H9 (cell line): ENCODE measurements at regions not wholly inside any gene's neighbourhood (a gene's known extent, or its start where the extent isn't known, plus 50 kb on each side); places are given as distances from the start of the nearest gene placed in this dataset.
A peak's percentile ranks its signal among the peaks of the same experiment; 100 is the strongest.

ENCODE experiments used
- DNase-seq: peaks from one replicate; pipeline ENCODE4 v3.0.0-alpha.2; 2017
- H2AFZ ChIP-seq: one replicate; pipeline ENCODE4 v1.6.1; 2013; ENCODE audit warnings: mild to moderate bottlenecking, low read length, control low read depth, moderate library complexity
- H2AK5ac ChIP-seq: 2 replicates; pipeline ENCODE4 v1.6.1; 2013; ENCODE audit warnings: low read length, control low read depth, mixed read lengths; ENCODE audit not compliant: insufficient read length
- H2BK120ac ChIP-seq: one replicate; pipeline ENCODE4 v1.6.1; 2013; ENCODE audit warnings: low read depth, mild to moderate bottlenecking, low read length, control low read depth, inconsistent platforms; ENCODE audit not compliant: poor library complexity, severe bottlenecking
- H2BK12ac ChIP-seq: 2 replicates; pipeline ENCODE4 v1.6.1; 2013; ENCODE audit warnings: low read length, control low read depth, mixed read lengths, low read depth; ENCODE audit not compliant: insufficient read length
- H2BK15ac ChIP-seq: 2 replicates; pipeline ENCODE4 v1.6.1; 2013; ENCODE audit warnings: low read depth, low read length, control low read depth
- H2BK20ac ChIP-seq: one replicate; pipeline ENCODE4 v1.6.1; 2013; ENCODE audit warnings: low read depth, mild to moderate bottlenecking, low read length, control low read depth, inconsistent platforms; ENCODE audit not compliant: poor library complexity, severe bottlenecking
- H2BK5ac ChIP-seq: 2 replicates; pipeline ENCODE4 v1.6.1; 2013; ENCODE audit warnings: low read length, control low read depth, mixed read lengths; ENCODE audit not compliant: insufficient read length
- H3K14ac ChIP-seq: 2 replicates; pipeline ENCODE4 v1.6.1; 2013; ENCODE audit warnings: low read length, control low read depth; ENCODE audit not compliant: insufficient read depth
- H3K18ac ChIP-seq: 2 replicates; pipeline ENCODE4 v1.6.1; 2013; ENCODE audit warnings: low read depth, mild to moderate bottlenecking, mixed read lengths, low read length, control low read depth; ENCODE audit not compliant: insufficient read length
- H3K23ac ChIP-seq: 2 replicates; pipeline ENCODE4 v1.6.1; 2013; ENCODE audit warnings: low read length, control low read depth, mixed read lengths, low read depth; ENCODE audit not compliant: insufficient read length
- H3K23me2 ChIP-seq: 2 replicates; pipeline ENCODE4 v1.6.1; 2013; ENCODE audit warnings: low read depth, mild to moderate bottlenecking, mixed read lengths, low read length, control low read depth; ENCODE audit not compliant: insufficient read length, poor library complexity, severe bottlenecking
- H3K27ac ChIP-seq: 2 replicates; pipeline ENCODE4 v1.5.1; 2013; ENCODE audit warnings: low read length, control low read depth, mixed read lengths, low read depth; ENCODE audit not compliant: insufficient read length
- H3K27me3 ChIP-seq: 2 replicates; pipeline ENCODE4 v1.6.1; 2013; ENCODE audit warnings: low read length, control low read depth, inconsistent platforms; ENCODE audit not compliant: insufficient read depth
- H3K4ac ChIP-seq: 2 replicates; pipeline ENCODE4 v1.6.1; 2013; ENCODE audit warnings: low read depth, mild to moderate bottlenecking, control low read depth, inconsistent platforms, low read length, moderate library complexity
- H3K4me1 ChIP-seq: 2 replicates; pipeline ENCODE4 v1.6.1; 2013; ENCODE audit warnings: low read length, control low read depth, inconsistent platforms; ENCODE audit not compliant: insufficient read depth
- H3K4me2 ChIP-seq: 2 replicates; pipeline ENCODE4 v1.6.1; 2013; ENCODE audit warnings: low read length, control low read depth, mixed read lengths; ENCODE audit not compliant: insufficient read length, insufficient read depth
- H3K56ac ChIP-seq: 2 replicates; pipeline ENCODE4 v1.6.1; 2013; ENCODE audit warnings: low read depth, mild to moderate bottlenecking, mixed read lengths, low read length, control low read depth; ENCODE audit not compliant: insufficient read length
- H3K79me1 ChIP-seq: 2 replicates; pipeline ENCODE4 v1.6.1; 2013; ENCODE audit warnings: low read depth, mild to moderate bottlenecking, moderate library complexity, low read length, control low read depth, inconsistent platforms; ENCODE audit not compliant: insufficient read depth, poor library complexity, severe bottlenecking
- H3K79me2 ChIP-seq: 2 replicates; pipeline ENCODE4 v1.6.1; 2013; ENCODE audit warnings: low read length, control low read depth, inconsistent platforms; ENCODE audit not compliant: insufficient read depth
- H3K9ac ChIP-seq: 2 replicates; pipeline ENCODE4 v1.6.1; 2013; ENCODE audit warnings: low read length, control low read depth, mixed read lengths; ENCODE audit not compliant: insufficient read length; ENCODE audit errors: extremely low read depth
- H3K9me3 ChIP-seq: one replicate; pipeline ENCODE4 v1.6.1; 2013; ENCODE audit warnings: low read depth, low read length, inconsistent platforms; ENCODE audit not compliant: control insufficient read depth
- H3T11ph ChIP-seq: one replicate; pipeline ENCODE4 v1.6.1; 2013; ENCODE audit warnings: mild to moderate bottlenecking, low read length, control low read depth, inconsistent platforms
- H4K20me1 ChIP-seq: one replicate; pipeline ENCODE4 v1.6.1; 2013; ENCODE audit not compliant: control insufficient read depth, insufficient read length, insufficient read depth
- H4K5ac ChIP-seq: 2 replicates; pipeline ENCODE4 v1.6.1; 2013; ENCODE audit warnings: low read depth, mild to moderate bottlenecking, mixed read lengths, low read length, control low read depth; ENCODE audit not compliant: insufficient read length
- H4K8ac ChIP-seq: replicated peaks from 2 replicates; pipeline ENCODE4 v1.6.1; 2013; ENCODE audit warnings: low read length, control low read depth, mixed read lengths, low read depth; ENCODE audit not compliant: insufficient read length
- H4K91ac ChIP-seq: 2 replicates; pipeline ENCODE4 v1.6.1; 2013; ENCODE audit warnings: low read depth, mild to moderate bottlenecking, moderate library complexity, mixed read lengths, low read length, control low read depth; ENCODE audit not compliant: insufficient read length
- H3K27ac Mint-ChIP-seq, 3 experiments: 2 replicates in 2 of 3; 3 replicates in 1 of 3; pipeline ENCODE4 v1.8.0; 2020 to 2021; ENCODE audit warnings: mixed read lengths in 3 of 3, mild to moderate bottlenecking in 1 of 3, moderate library complexity in 1 of 3
- H3K27me3 Mint-ChIP-seq: 2 replicates; pipeline ENCODE4 v1.8.0; 2021; ENCODE audit warnings: low read depth, mild to moderate bottlenecking, moderate library complexity, mixed read lengths
- H3K36me3 Mint-ChIP-seq, 3 experiments: 2 replicates in 2 of 3; 3 replicates in 1 of 3; pipeline ENCODE4 v1.8.0; 2020 to 2021; ENCODE audit warnings: low read depth in 3 of 3, mixed read lengths in 3 of 3; ENCODE audit not compliant: insufficient read depth in 1 of 3
- H3K4me1 Mint-ChIP-seq, 2 experiments: 2 replicates each; pipeline ENCODE4 v1.8.0; 2020; ENCODE audit warnings: mixed read lengths in 2 of 2
- H3K4me3 Mint-ChIP-seq, 2 experiments: 2 replicates in 1 of 2; 3 replicates in 1 of 2; pipeline ENCODE4 v1.8.0; 2020 to 2021; ENCODE audit warnings: mild to moderate bottlenecking in 2 of 2, mixed read lengths in 2 of 2, moderate library complexity in 1 of 2
- H3K9me3 Mint-ChIP-seq, 2 experiments: 2 replicates in 1 of 2; 3 replicates in 1 of 2; pipeline ENCODE4 v1.8.0; 2020; ENCODE audit warnings: mild to moderate bottlenecking in 2 of 2, mixed read lengths in 2 of 2, moderate library complexity in 1 of 2
- WGBS: extraction: QIAGEN DNeasy Blood & Tissue Kit; methylation state at CpG from one replicate; pipeline ENCODE4 v1.1.7; 2013; ENCODE audit warnings: missing lambda C conversion rate, low lambda C conversion rate, mixed read lengths; ENCODE audit not compliant: insufficient read length; ENCODE audit errors: extremely low coverage; 5-methylcytosine and 5-hydroxymethylcytosine counted together
- TF ChIP-seq, protein P1 (sequence below): fragments of 200-600 bp; sonication (generic); conservative IDR thresholded peaks from 3 replicates; pipeline ENCODE4 v1.8.0; 2021; ENCODE audit warnings: antibody characterized with exemption, mild to moderate bottlenecking

DNA sequence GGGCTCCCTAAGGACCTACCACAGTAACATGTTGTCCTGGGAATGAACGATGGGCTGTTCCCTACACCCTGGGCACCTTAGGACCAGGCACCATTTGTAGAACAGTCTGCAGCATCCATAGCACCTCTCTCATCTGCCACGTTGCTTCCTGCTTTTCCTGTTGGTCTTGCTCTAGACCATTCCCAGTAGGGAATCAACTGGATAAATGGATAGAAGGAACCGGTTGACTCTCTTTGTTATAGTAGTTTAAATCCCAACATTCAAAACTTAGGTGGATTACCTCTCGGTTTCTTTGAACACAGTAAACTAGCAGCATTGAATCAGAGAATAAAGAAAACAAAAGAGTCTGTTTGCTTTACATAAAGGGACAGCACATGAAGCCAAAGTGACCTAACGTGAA, 159.1 kb downstream of the HS3ST3B1 start:
- peaks cover 38 to 39% of the 10 kb centered on the region in 2 experiments for H3K4me1 Mint-ChIP-seq
- no peak overlapping the region for H3K4me2 ChIP-seq
- H3K79me2 ChIP-seq, result no peaks in the 10 kb centered on the region

More for the DNA sequence above, 159.1 kb downstream of the HS3ST3B1 start:
- Histone ChIP-seq H2BK20ac (no peak overlapping the region), H2BK12ac (no peak overlapping the region), H3K9ac (no peak overlapping the region), H3K79me1 (no peaks in the 10 kb centered on the region), H4K91ac (no peak overlapping the region), H2BK5ac (no peak overlapping the region), H3K14ac (no peak overlapping the region; the same call in 1 of the 2 replicates), H4K8ac (no peak overlapping the region), H3K27me3 (no peaks in the 10 kb centered on the region), H4K5ac (no peak overlapping the region), H3K56ac (no peak overlapping the region), H2AK5ac (no peak overlapping the region), H3K9me3 (no peaks in the 10 kb centered on the region), H3K27ac (no peak overlapping the region), H2BK120ac (no peak overlapping the region), H3K4me1 (peaks cover 2% of the 10 kb centered on the region; the same call in 1 of the 2 replicates), H4K20me1 (no peaks in the 10 kb centered on the region), H2AFZ (no peak overlapping the region), H3K18ac (no peak overlapping the region), H3T11ph (no peak overlapping the region), H3K23ac (no peak overlapping the region), H2BK15ac (no peak overlapping the region), H3K4ac (no peak overlapping the region), H3K23me2 (no peaks in the 10 kb centered on the region)
- H3K4me3 Mint-ChIP-seq, result no peak overlapping the region
- peaks cover 12 to 21% of the 10 kb centered on the region in 2 experiments; a peak in 4 of 5 replicates for H3K9me3 Mint-ChIP-seq
- DNase-seq, result no peak
- H3K27me3 Mint-ChIP-seq, result peaks cover 6% of the 10 kb centered on the region
- no CpG with 5 or more reads among the region's 5 CpGs for WGBS
- H3K36me3 Mint-ChIP-seq, result peaks cover 0 to 18% (median 10%) of the 10 kb centered on the region in 3 experiments; a peak in 5 of 7 replicates
- TF ChIP-seq, protein P1, sequence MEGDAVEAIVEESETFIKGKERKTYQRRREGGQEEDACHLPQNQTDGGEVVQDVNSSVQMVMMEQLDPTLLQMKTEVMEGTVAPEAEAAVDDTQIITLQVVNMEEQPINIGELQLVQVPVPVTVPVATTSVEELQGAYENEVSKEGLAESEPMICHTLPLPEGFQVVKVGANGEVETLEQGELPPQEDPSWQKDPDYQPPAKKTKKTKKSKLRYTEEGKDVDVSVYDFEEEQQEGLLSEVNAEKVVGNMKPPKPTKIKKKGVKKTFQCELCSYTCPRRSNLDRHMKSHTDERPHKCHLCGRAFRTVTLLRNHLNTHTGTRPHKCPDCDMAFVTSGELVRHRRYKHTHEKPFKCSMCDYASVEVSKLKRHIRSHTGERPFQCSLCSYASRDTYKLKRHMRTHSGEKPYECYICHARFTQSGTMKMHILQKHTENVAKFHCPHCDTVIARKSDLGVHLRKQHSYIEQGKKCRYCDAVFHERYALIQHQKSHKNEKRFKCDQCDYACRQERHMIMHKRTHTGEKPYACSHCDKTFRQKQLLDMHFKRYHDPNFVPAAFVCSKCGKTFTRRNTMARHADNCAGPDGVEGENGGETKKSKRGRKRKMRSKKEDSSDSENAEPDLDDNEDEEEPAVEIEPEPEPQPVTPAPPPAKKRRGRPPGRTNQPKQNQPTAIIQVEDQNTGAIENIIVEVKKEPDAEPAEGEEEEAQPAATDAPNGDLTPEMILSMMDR, result no peak
- peak overlapping the region in 1 of 3 experiments; percentile 64; a peak in 1 of 7 replicates for H3K27ac Mint-ChIP-seq
